Tibial nerve (tissue), 3 donors: ENCODE measurements at regions not wholly inside any gene's neighbourhood (a gene's known extent, or its start where the extent isn't known, plus 50 kb on each side); places are given as distances from the start of the nearest gene placed in this dataset.

Experiments
- POLR2A ChIP-seq, 2 donors: fragments of 450-650 bp; IDR thresholded peaks; one replicate each; pipeline ENCODE4 v1.6.1; 2017; ENCODE audit warnings: antibody characterized with exemption in 2 of 2, mild to moderate bottlenecking in 2 of 2, moderate library complexity in 2 of 2
- TF ChIP-seq, protein P1 (sequence below), 5 experiments: fragments of 200-600 bp in 3 of 5; fragments of 450-650 bp in 2 of 5; sonication (generic) in 3 of 5; IDR thresholded peaks; one replicate each; pipeline ENCODE4 v1.5.1; 2016 to 2019; ENCODE audit warnings: antibody characterized with exemption in 5 of 5, mild to moderate bottlenecking in 3 of 5, moderate library complexity in 2 of 5

DNA sequence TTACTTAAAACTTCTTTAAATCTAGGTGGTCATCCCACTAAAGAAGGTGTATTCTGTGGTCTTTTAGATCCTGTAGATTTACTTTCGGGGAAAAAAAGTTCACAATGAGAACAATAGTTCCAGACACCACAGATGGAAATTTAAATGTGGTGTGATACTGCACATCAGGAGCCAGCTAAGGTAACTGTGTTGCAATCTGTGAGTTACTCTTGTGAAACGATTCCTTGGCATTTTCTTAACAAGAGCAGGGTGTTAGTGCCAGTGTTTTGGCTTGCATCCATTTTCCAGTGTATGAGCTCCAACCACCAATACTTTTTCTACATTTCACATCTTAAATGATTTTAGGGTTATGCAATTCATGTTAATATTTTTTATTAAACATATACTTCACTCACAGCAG, 674.5 kb downstream of the CETN3 start:
- TF ChIP-seq, protein P1, sequence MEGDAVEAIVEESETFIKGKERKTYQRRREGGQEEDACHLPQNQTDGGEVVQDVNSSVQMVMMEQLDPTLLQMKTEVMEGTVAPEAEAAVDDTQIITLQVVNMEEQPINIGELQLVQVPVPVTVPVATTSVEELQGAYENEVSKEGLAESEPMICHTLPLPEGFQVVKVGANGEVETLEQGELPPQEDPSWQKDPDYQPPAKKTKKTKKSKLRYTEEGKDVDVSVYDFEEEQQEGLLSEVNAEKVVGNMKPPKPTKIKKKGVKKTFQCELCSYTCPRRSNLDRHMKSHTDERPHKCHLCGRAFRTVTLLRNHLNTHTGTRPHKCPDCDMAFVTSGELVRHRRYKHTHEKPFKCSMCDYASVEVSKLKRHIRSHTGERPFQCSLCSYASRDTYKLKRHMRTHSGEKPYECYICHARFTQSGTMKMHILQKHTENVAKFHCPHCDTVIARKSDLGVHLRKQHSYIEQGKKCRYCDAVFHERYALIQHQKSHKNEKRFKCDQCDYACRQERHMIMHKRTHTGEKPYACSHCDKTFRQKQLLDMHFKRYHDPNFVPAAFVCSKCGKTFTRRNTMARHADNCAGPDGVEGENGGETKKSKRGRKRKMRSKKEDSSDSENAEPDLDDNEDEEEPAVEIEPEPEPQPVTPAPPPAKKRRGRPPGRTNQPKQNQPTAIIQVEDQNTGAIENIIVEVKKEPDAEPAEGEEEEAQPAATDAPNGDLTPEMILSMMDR (IDR thresholded peaks at IDR 0.05) = no peak
- TF ChIP-seq POLR2A (IDR thresholded peaks at IDR 0.05) = no peak
